ENCODE measurements at regions not wholly inside any gene's neighbourhood (a gene's known extent, or its start where the extent isn't known, plus 50 kb on each side); places are given as distances from the start of the nearest gene placed in this dataset.
A peak's percentile ranks its signal among the peaks of the same experiment; 100 is the strongest.
"Not testable (repeated sequence)": the region's sequence is repeated elsewhere in the genome, so short reads cannot be mapped to it uniquely, and the experiment has no call there.

DNA sequence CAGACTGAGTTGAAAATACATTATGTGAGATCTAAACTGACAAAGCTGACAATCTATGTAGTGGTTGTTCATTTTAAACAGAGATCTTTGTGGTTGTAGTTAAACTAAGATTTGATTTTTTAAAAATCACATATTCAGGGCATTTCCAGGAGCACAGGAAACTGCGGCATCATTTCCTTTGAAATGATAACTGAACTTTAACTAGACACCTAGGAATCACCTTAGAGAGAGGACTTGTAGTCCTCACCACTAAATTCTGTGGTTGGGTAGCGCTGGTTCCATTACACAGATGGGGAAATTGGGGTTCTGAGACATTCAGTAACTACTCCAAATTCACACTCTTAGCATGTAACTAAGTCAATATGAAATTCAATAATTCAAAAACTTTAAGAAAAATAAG is 96.0 kb upstream of the TRIB2 start:
- Histone ChIP-seq H3K9me3 (ENCODE audit: control insufficient read depth, insufficient read depth, low read length) (no peaks in the 10 kb centered on the region), H3K4me1 (ENCODE audit: control insufficient read depth, insufficient read depth, low read length) (peaks cover 2% of the 10 kb centered on the region; the same call in 1 of the 2 replicates), H3K36me3 (ENCODE audit: control insufficient read depth, insufficient read depth, low read length) (no peaks in the 10 kb centered on the region), H3K27me3 (ENCODE audit: control insufficient read depth, insufficient read depth, low read length) (no peaks in the 10 kb centered on the region), H3K4me3 (ENCODE audit: low read length) (no peak overlapping the region), H3K27ac (ENCODE audit: low read length) (no peak overlapping the region)
- DNase-seq (ENCODE audit: low read depth, low spot score) = no peak
- WGBS (ENCODE audit: insufficient coverage, insufficient read length) = no CpG with 5 or more reads among the region's 2 CpGs

DNA sequence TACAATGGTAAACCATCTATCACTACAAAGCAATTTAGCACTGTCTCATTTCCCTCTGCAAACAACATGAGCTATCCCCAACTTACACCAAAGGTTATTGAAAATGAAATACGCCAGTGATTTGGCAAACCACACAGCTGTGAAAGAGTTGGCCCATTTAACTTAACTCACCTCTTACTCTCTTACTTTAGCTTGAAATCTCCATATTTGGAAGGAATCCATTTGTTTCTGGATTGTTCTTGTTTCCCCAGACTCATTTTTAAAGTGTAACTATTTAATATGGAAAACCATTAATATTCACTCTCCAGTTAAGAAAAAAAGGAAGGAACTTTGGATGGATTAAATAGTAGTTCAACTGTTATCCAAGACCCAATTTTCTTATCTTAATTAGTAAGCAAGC is 93.7 kb upstream of the TRIB2 start:
- Histone ChIP-seq H3K27me3 (ENCODE audit: control insufficient read depth, insufficient read depth, low read length) (no peaks in the 10 kb centered on the region), H3K27ac (ENCODE audit: low read length) (no peak overlapping the region), H3K36me3 (ENCODE audit: control insufficient read depth, insufficient read depth, low read length) (no peaks in the 10 kb centered on the region), H3K4me3 (ENCODE audit: low read length) (no peak overlapping the region), H3K4me1 (ENCODE audit: control insufficient read depth, insufficient read depth, low read length) (peaks cover 2% of the 10 kb centered on the region; the same call in 1 of the 2 replicates), H3K9me3 (ENCODE audit: control insufficient read depth, insufficient read depth, low read length) (no peaks in the 10 kb centered on the region)
- no peak for DNase-seq (ENCODE audit: low read depth, low spot score)
- WGBS (ENCODE audit: insufficient coverage, insufficient read length) = no CpG with 5 or more reads among the region's 1 CpG

DNA sequence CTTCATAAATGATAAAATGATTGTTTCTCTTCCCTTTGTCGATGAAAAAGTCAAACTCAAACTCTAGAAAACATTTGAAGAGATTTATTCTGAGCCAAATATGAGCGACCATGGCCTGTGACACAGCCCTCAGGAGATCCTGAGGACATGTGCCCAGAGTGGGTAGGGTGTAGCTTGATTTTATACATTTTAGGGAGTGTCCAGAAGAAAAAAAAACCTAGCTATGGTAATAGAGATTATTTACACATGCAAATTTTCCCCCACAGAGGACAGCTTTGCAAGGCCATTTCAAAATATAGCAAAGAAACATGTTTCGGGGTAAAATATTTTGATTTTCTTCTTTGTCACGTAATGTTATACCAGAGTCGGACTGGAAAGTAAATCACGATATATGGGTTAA is 92.4 kb upstream of the TRIB2 start:
- no CpG with 5 or more reads among the region's 6 CpGs for WGBS (ENCODE audit: insufficient coverage, insufficient read length)
- Histone ChIP-seq H3K27me3 (ENCODE audit: control insufficient read depth, insufficient read depth, low read length) (no peaks in the 10 kb centered on the region), H3K36me3 (ENCODE audit: control insufficient read depth, insufficient read depth, low read length) (no peaks in the 10 kb centered on the region), H3K9me3 (ENCODE audit: control insufficient read depth, insufficient read depth, low read length) (no peaks in the 10 kb centered on the region), H3K27ac (ENCODE audit: low read length) (no peak overlapping the region), H3K4me1 (ENCODE audit: control insufficient read depth, insufficient read depth, low read length) (peaks cover 2% of the 10 kb centered on the region; the same call in 1 of the 2 replicates), H3K4me3 (ENCODE audit: low read length) (no peak overlapping the region)
- no peak for DNase-seq (ENCODE audit: low read depth, low spot score)

DNA sequence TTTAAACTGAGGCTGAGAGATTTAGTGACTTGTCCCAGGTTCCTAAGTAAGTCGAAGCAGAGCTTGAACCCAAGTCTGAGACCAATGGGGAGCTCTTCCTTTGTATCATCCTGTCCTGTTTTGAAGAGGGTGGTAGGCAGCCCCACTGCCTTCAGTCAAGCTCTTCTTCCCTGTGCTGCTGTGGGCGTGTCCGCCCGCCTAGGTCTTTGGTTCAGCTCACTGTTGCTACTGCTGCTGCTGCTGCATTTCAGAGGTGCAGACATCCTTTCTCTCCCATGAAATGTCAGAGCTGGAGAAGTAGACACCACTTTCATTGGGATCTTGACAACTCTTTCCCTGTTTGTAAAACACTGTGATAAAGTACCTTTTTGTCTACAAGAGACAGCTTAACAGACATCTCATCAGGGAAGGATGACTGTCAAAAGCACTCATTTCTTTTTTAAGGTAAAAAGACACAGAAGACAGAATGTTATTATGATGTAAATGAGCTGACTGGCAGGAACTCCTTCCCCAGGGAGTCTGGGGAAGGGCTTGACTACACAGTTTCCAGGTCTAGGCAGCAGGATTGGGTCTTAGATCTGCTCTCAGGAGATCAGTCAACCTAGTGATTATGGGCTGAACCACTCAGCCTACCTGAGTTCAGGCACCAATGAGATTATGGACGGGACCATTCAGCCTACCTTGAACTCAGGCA is 91.7 kb upstream of the TRIB2 start:
- Histone ChIP-seq H3K4me3 (ENCODE audit: low read length) (no peak overlapping the region), H3K27me3 (ENCODE audit: control insufficient read depth, insufficient read depth, low read length) (no peaks in the 10 kb centered on the region), H3K9me3 (ENCODE audit: control insufficient read depth, insufficient read depth, low read length) (no peaks in the 10 kb centered on the region), H3K36me3 (ENCODE audit: control insufficient read depth, insufficient read depth, low read length) (no peaks in the 10 kb centered on the region), H3K4me1 (ENCODE audit: control insufficient read depth, insufficient read depth, low read length) (peaks cover 2% of the 10 kb centered on the region; the same call in 1 of the 2 replicates), H3K27ac (ENCODE audit: low read length) (no peak overlapping the region)
- WGBS (ENCODE audit: insufficient coverage, insufficient read length) = no CpG with 5 or more reads among the region's 5 CpGs
- peak; percentile 13 for DNase-seq (ENCODE audit: low read depth, low spot score)

DNA sequence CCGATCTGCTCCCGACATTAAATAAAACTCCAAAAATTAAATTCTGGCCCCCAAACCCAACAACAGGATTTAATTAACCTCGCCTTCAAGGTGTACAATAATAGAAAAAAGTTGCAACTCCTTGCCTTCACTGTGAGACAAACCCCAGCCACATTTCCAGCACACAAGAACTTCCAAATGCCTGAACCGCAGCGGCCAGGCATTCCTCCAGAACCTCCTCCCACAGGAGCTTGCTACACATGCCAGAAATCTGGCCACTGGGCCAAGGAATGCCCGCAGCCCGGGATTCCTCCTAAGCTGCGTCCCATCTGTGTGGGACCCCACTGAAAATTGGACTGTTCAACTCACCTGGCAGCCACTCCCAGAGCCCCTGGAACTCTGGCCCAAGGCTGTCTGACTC is 88.2 kb upstream of the TRIB2 start:
- H3K36me3 ChIP-seq (ENCODE audit: control insufficient read depth, insufficient read depth, low read length); DNase-seq (ENCODE audit: low read depth, low spot score); H3K9me3 ChIP-seq (ENCODE audit: control insufficient read depth, insufficient read depth, low read length); H3K27ac ChIP-seq (ENCODE audit: low read length); H3K27me3 ChIP-seq (ENCODE audit: control insufficient read depth, insufficient read depth, low read length); H3K4me1 ChIP-seq (ENCODE audit: control insufficient read depth, insufficient read depth, low read length); H3K4me3 ChIP-seq (ENCODE audit: low read length): not testable (repeated sequence)
- no CpG with 5 or more reads among the region's 8 CpGs for WGBS (ENCODE audit: insufficient coverage, insufficient read length)

DNA sequence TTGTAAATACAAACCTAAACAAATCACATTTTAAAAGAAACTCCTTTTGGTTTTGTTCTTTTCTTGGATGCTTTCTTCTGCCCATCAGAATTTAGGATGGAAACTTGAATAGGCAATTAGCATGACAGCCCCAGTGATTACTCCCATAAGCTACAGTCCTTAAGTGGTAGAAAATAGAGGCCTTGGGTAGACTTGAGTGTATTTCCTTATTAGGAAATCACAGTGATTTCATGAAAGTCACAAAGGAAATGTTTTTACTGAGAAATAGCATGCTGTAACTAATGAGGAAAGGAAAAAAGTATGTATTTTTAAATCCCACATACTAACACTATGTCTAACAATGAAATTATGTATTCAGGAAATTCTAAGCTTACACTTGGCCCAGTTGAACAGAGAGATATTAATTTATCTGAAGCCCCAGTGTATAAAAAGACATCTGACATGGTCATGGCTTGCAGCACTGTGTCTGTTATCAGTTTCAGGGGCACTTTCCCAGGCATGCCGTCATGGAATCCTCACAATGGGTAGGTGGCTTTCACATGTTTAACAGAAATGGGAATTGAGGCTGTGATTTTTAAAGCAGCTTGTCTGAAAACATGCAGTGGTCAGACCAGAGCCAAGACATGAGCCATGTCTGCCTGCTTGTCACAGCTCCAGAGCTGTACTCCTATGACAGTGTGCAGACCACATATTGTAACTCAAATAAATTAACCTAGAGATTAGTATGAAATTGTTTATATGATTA is 79.7 kb upstream of the TRIB2 start:
- H3K4me1 ChIP-seq (ENCODE audit: control insufficient read depth, insufficient read depth, low read length) = no peaks in the 10 kb centered on the region
- H3K27ac ChIP-seq (ENCODE audit: low read length) = no peak overlapping the region
- no peaks in the 10 kb centered on the region for H3K27me3 ChIP-seq (ENCODE audit: control insufficient read depth, insufficient read depth, low read length)
- no peak overlapping the region for H3K4me3 ChIP-seq (ENCODE audit: low read length)
- DNase-seq (ENCODE audit: low read depth, low spot score) = no peak
- H3K9me3 ChIP-seq (ENCODE audit: control insufficient read depth, insufficient read depth, low read length) = no peaks in the 10 kb centered on the region
- H3K36me3 ChIP-seq (ENCODE audit: control insufficient read depth, insufficient read depth, low read length) = no peaks in the 10 kb centered on the region
- no CpG with 5 or more reads among the region's 1 CpG for WGBS (ENCODE audit: insufficient coverage, insufficient read length)

DNA sequence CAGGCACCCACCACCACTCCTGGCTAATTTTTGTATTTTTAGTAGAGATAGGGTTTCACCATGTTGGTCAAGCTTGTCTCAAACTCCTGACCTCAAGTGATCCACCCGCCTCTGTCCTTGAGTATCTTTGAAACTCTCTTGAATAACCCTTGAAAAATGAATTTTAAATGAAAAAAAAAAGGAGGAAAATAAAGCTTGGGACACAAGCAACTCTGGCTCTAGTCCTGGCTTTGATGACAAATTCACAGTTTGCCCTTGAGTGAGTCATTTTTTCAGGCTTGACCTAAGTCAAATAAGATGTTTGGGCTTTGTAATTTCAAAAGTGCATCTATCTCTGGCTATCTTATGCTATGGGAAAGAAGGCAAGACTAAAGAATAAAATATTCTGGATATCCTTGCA is 79.0 kb upstream of the TRIB2 start:
- DNase-seq (ENCODE audit: low read depth, low spot score) = no peak
- Histone ChIP-seq H3K36me3 (ENCODE audit: control insufficient read depth, insufficient read depth, low read length) (no peaks in the 10 kb centered on the region), H3K27me3 (ENCODE audit: control insufficient read depth, insufficient read depth, low read length) (no peaks in the 10 kb centered on the region), H3K9me3 (ENCODE audit: control insufficient read depth, insufficient read depth, low read length) (no peaks in the 10 kb centered on the region), H3K4me3 (ENCODE audit: low read length) (no peak overlapping the region), H3K4me1 (ENCODE audit: control insufficient read depth, insufficient read depth, low read length) (no peaks in the 10 kb centered on the region), H3K27ac (ENCODE audit: low read length) (no peak overlapping the region)
- no CpG with 5 or more reads among the region's 1 CpG for WGBS (ENCODE audit: insufficient coverage, insufficient read length)

DNA sequence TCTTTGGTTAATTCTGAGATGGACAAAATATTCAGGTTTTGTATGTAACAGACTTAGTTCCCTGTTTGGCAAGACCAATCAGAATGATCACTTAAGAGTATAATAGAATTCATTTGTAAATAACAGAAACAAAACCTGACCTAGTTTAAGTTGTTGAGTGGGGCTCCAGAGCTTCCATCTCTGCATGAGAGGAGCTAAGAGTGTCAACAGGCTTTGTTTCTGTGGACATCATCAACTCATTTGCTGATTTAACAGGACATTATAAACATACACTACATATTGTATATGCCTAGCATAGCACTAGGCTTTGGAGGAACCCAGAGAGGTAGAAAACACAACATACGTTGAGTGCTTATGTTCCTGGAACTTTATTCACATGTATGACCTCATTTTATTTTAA is 75.3 kb upstream of the TRIB2 start:
- no peak overlapping the region for H3K4me3 ChIP-seq (ENCODE audit: low read length)
- H3K4me1 ChIP-seq (ENCODE audit: control insufficient read depth, insufficient read depth, low read length) = no peaks in the 10 kb centered on the region
- WGBS (ENCODE audit: insufficient coverage, insufficient read length) = no CpG with 5 or more reads among the region's 1 CpG
- no peak for DNase-seq (ENCODE audit: low read depth, low spot score)
- H3K27ac ChIP-seq (ENCODE audit: low read length) = no peak overlapping the region
- no peaks in the 10 kb centered on the region for H3K27me3 ChIP-seq (ENCODE audit: control insufficient read depth, insufficient read depth, low read length)
- no peaks in the 10 kb centered on the region for H3K36me3 ChIP-seq (ENCODE audit: control insufficient read depth, insufficient read depth, low read length)
- no peaks in the 10 kb centered on the region for H3K9me3 ChIP-seq (ENCODE audit: control insufficient read depth, insufficient read depth, low read length)

DNA sequence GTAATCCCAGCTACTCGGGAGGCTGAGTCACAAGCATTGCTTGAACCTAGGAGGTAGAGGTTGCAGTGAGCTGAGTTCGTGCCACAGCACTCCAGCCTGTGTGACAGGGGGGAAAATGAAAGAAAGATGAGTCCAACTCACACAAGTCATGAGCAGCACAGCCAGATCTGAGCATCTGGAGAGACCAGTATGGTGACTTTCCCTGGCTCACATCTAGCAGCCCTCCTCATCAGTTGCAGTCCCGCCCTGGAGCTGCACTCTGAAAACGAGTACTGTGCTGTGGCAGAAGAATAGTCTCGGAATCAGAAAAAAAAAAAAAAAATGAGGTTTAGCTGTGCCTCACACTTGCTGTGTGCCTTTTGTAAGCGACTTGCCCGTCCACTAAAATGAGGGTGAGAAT is 74.4 kb upstream of the TRIB2 start:
- Histone ChIP-seq H3K27ac (ENCODE audit: low read length) (no peak overlapping the region), H3K27me3 (ENCODE audit: control insufficient read depth, insufficient read depth, low read length) (no peaks in the 10 kb centered on the region), H3K9me3 (ENCODE audit: control insufficient read depth, insufficient read depth, low read length) (no peaks in the 10 kb centered on the region), H3K36me3 (ENCODE audit: control insufficient read depth, insufficient read depth, low read length) (no peaks in the 10 kb centered on the region), H3K4me1 (ENCODE audit: control insufficient read depth, insufficient read depth, low read length) (no peaks in the 10 kb centered on the region), H3K4me3 (ENCODE audit: low read length) (no peak overlapping the region)
- no CpG with 5 or more reads among the region's 7 CpGs for WGBS (ENCODE audit: insufficient coverage, insufficient read length)
- DNase-seq (ENCODE audit: low read depth, low spot score) = no peak

DNA sequence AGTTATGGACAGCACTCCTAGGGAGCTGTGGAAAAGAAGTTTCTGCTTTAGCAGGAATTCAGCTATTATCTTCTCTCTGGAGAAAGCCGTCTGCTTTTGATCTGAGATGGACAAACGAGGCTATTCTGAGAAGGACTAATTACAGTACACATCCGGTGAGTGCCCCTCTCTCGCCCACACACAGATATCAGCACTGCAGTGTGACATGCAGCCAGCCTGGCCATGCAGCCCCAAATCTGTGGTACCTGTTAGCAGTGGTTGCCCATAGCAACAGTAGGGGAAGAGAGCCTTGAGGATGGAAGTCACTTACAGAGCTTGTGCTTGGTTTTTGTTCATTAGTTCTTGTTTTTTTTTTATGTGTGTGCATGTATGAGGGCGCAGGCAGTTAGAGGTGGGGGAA is 73.9 kb upstream of the TRIB2 start:
- Histone ChIP-seq H3K9me3 (ENCODE audit: control insufficient read depth, insufficient read depth, low read length) (no peaks in the 10 kb centered on the region), H3K4me3 (ENCODE audit: low read length) (no peak overlapping the region), H3K36me3 (ENCODE audit: control insufficient read depth, insufficient read depth, low read length) (no peaks in the 10 kb centered on the region), H3K27me3 (ENCODE audit: control insufficient read depth, insufficient read depth, low read length) (no peaks in the 10 kb centered on the region), H3K4me1 (ENCODE audit: control insufficient read depth, insufficient read depth, low read length) (no peaks in the 10 kb centered on the region), H3K27ac (ENCODE audit: low read length) (no peak overlapping the region)
- no CpG with 5 or more reads among the region's 5 CpGs for WGBS (ENCODE audit: insufficient coverage, insufficient read length)
- no peak for DNase-seq (ENCODE audit: low read depth, low spot score)

Measured in iPS DF 6.9 (cell line).